ENCODE measurements at regions not wholly inside any gene's neighbourhood (a gene's known extent, or its start where the extent isn't known, plus 50 kb on each side); places are given as distances from the start of the nearest gene placed in this dataset.

DNA sequence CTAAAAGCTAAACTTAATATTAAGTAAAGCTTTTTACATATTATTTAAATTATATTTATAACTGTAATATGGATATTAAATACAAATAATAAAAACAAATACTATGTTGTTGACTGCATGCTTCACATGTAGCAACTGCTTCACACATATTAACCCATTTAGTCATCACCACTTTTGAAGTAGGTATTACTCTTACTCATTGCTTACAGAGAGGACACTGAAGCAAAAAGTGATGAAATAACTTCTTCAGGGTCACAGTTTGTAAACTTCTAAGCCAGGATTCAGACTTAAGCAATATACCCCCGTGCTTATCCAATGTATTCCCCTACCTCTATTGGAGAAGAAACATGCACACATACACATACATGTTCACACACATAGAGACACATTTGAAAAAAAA lies 166.6 kb downstream of the DKK2 start:
- Mint-ChIP-seq H3K4me1 (ENCODE audit: low read depth) (no peaks in the 10 kb centered on the region), H3K36me3 (ENCODE audit: insufficient read depth) (no peaks in the 10 kb centered on the region), H3K4me3 (no peak overlapping the region), H3K27me3 (ENCODE audit: low read depth) (no peaks in the 10 kb centered on the region), H3K9me3 (no peaks in the 10 kb centered on the region)
- DNase-seq (no peak), ATAC-seq (no peak)

DNA sequence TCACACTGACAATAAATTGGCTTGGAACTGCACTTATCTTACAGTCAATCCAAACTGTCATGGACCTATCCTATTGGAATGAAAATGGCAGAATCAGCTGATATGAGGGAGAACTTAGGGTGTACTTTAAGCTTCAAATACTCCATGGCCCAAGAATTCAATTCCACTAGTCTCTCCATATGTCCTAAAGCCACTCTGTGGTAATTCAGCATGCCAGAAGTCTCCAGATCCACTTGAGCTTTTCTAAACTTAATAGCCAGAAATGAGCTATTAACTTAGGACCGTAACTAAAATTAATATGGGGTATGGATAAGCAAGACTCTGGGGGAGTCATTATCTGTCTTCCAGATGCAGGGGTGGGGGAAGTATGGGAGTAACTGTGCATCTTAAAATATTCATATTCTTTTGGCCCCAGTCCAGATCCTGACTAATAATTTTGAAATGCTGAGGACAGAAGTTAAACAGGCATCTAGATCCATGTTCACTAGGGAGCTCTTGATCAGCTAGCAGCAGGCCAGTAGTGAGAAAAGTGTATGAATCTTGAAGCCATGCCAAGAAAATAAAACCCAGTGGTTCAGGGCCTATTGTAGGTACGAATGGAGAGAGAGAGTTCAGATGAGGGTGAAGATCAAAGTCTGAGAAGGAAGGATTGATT lies 167.6 kb downstream of the DKK2 start:
- ATAC-seq (no peak), DNase-seq (no peak)
- Mint-ChIP-seq H3K27me3 (ENCODE audit: low read depth) (no peaks in the 10 kb centered on the region), H3K36me3 (ENCODE audit: insufficient read depth) (no peaks in the 10 kb centered on the region), H3K4me3 (no peak overlapping the region), H3K9me3 (no peaks in the 10 kb centered on the region), H3K4me1 (ENCODE audit: low read depth) (no peaks in the 10 kb centered on the region)

DNA sequence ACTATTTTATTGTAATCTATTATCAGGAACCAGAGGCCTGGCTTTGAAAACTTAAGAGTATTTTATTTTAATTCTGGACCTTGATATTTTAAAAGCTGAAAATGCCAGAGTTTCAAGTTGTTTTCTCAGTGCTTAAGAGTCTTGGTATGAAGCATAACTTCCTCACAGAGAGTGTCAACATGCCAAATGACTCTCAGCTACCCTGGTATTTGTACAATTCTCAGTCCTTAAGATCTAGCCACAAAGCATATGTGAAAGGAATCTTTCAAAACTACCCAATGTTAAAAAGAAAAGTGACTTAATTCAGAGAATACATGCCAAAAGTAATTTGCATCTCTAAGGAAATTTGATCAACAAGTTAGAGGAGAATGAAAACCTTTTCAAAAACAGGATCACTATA lies 171.9 kb downstream of the DKK2 start:
- Mint-ChIP-seq H3K9me3 (no peaks in the 10 kb centered on the region), H3K4me1 (ENCODE audit: low read depth) (no peaks in the 10 kb centered on the region), H3K27me3 (ENCODE audit: low read depth) (no peaks in the 10 kb centered on the region), H3K4me3 (no peak overlapping the region), H3K36me3 (ENCODE audit: insufficient read depth) (no peaks in the 10 kb centered on the region)
- ATAC-seq = no peak
- no peak for DNase-seq

DNA sequence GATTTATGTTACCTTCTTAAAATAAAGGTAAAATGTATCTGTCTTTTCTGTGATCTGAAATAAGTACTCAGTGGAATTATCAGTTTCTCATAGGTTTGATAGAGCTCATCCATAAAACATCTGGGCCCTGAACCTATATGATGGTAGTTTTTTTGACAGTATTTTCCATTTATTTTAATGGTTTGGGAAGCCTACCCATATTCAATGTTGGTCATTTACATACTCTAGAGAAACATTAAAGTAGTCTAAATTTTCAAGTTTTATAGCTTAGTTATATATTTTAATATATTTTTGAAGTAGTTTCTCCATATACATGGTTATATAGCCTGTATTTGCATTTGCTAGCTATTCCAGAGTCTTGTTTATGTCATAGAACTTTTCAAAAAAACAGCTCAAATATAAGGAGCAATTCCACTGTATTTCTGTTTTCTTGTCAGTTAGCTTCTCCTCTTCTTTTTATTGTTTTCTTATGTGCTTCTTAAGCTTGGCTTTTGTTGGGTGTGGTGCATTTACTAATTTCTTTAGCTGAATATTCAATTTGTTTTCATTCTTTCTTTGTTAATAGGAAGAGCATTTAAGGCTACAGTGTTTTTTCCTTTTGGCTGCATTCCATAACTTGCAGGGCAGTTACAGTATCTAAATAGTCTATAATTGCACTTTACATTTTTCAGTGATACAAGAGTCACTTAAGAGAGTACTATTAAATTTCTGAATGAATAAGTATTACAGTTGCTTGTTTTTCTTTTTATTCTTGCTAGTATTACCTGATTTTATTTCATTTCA lies 181.4 kb downstream of the DKK2 start:
- peaks cover 6% of the 10 kb centered on the region for H3K9me3 Mint-ChIP-seq
- H3K27me3 Mint-ChIP-seq (ENCODE audit: low read depth) = no peaks in the 10 kb centered on the region
- H3K4me1 Mint-ChIP-seq (ENCODE audit: low read depth) = no peaks in the 10 kb centered on the region
- DNase-seq = no peak
- H3K36me3 Mint-ChIP-seq (ENCODE audit: insufficient read depth) = no peaks in the 10 kb centered on the region
- no peak for ATAC-seq
- no peak overlapping the region for H3K4me3 Mint-ChIP-seq

DNA sequence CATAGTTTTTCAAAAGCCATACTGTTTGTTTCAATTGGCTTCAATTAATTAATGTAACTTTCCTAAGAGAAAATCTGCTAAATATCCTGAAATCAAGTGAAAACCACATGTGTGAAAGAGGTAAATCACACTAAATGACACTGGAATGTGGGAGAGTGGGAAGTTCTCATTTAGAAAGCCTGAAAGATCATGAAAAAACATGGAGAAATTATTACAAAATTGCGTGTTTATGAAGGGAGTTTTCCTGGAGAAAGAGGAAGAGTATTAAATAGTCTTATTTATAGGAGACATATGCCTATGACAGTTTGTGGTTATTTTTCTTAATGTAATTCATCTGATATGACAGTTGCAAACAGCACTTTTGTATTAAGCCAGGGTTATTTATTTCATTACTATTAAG lies 183.7 kb downstream of the DKK2 start:
- Mint-ChIP-seq H3K9me3 (peaks cover 8% of the 10 kb centered on the region), H3K4me1 (ENCODE audit: low read depth) (no peaks in the 10 kb centered on the region), H3K4me3 (no peak overlapping the region), H3K27me3 (ENCODE audit: low read depth) (no peaks in the 10 kb centered on the region), H3K36me3 (ENCODE audit: insufficient read depth) (no peaks in the 10 kb centered on the region)
- ATAC-seq = no peak
- no peak for DNase-seq

DNA sequence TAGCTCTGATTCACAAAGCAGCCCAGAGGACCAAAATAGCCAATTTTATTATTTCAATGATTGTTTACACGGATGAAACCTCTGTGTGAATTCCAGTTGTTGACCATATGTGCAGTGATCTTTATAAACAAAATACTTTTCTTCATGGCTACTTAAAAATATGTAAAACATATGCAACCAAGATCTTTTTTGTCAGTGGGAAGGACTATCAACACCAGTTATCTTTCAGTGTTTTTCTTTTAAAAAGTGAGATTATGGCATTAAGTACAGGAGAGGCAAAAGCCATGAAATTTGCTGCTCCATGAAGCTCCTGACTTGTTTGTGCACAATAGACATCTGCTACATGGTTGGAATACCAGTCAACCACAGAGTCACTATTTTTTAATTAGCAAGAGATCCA lies 184.4 kb downstream of the DKK2 start:
- H3K27me3 Mint-ChIP-seq (ENCODE audit: low read depth) = no peaks in the 10 kb centered on the region
- no peak overlapping the region for H3K4me3 Mint-ChIP-seq
- H3K36me3 Mint-ChIP-seq (ENCODE audit: insufficient read depth) = no peaks in the 10 kb centered on the region
- DNase-seq (no peak), ATAC-seq (no peak)
- H3K4me1 Mint-ChIP-seq (ENCODE audit: low read depth) = no peaks in the 10 kb centered on the region
- peaks cover 8% of the 10 kb centered on the region for H3K9me3 Mint-ChIP-seq

DNA sequence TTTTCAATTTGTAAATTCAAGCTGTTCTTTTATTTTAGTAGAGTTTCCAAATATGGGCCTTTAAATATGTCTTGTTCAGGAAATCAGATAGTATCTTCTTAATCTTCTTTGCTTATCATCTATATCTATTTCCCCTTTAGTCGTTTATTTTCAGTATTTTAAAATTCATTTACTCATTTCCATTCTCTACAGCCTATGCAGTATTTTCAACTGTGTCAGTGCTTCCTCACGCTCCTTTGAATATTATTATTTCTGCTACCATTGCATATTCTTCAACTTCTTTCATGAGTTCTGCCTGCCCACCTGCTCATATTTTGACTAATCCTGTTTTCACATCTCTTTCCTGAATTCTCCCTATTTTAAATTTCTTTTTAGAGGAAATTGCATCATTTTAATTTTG lies 185.4 kb downstream of the DKK2 start:
- Mint-ChIP-seq H3K36me3 (ENCODE audit: insufficient read depth) (no peaks in the 10 kb centered on the region), H3K27me3 (ENCODE audit: low read depth) (no peaks in the 10 kb centered on the region)

DNA sequence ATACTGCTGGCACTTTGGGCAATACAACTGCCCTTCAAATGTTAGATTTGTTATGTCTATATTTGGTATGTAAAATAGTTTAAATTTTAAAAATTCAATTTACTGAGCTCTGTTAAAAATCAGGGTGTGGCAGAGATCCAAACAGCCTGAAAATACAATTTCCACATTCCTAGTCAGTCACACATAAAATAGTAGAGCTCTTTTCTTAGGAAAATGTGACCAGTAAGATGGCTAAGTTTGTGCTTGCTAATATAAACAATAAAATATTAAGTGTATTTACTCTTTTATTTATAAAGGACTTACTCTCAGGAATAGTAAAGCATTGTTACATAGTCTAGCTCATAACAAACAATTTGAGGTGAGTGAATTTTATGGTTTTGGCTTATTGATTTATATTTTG lies 200.2 kb downstream of the DKK2 start:
- Mint-ChIP-seq H3K36me3 (ENCODE audit: insufficient read depth) (no peaks in the 10 kb centered on the region), H3K9me3 (peaks cover 9% of the 10 kb centered on the region), H3K4me3 (no peak overlapping the region), H3K27me3 (ENCODE audit: low read depth) (no peaks in the 10 kb centered on the region), H3K4me1 (ENCODE audit: low read depth) (no peaks in the 10 kb centered on the region)
- ATAC-seq (no peak), DNase-seq (no peak)

More for the DNA sequence above, 185.4 kb downstream of the DKK2 start:
- H3K4me1 Mint-ChIP-seq (ENCODE audit: low read depth) = no peaks in the 10 kb centered on the region
- DNase-seq (no peak), ATAC-seq (no peak)
- H3K9me3 Mint-ChIP-seq = peaks cover 8% of the 10 kb centered on the region
- H3K4me3 Mint-ChIP-seq = no peak overlapping the region

DNA sequence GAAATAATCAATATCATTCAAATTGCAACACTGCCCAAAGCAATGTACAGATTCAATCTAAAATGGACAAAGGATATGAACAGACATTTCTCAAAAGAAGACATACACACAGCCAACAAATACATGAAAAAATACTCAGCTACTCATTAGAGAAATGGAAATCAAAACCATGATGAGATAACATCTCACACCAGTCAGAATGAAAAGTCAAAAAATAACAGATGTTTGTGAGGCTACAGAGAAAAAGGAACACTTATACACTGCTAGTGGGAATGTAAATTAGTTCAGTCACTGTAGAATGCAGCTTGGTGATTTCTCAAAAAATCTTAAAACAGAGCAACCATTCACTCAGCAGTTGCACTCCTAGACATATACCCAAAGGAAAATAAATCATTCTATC lies 205.2 kb downstream of the DKK2 start:
- no peak for DNase-seq
- Mint-ChIP-seq H3K4me3 (no peak overlapping the region), H3K9me3 (peaks cover 12% of the 10 kb centered on the region), H3K27me3 (ENCODE audit: low read depth) (no peaks in the 10 kb centered on the region), H3K4me1 (ENCODE audit: low read depth) (no peaks in the 10 kb centered on the region), H3K36me3 (ENCODE audit: insufficient read depth) (no peaks in the 10 kb centered on the region)
- no peak for ATAC-seq

DNA sequence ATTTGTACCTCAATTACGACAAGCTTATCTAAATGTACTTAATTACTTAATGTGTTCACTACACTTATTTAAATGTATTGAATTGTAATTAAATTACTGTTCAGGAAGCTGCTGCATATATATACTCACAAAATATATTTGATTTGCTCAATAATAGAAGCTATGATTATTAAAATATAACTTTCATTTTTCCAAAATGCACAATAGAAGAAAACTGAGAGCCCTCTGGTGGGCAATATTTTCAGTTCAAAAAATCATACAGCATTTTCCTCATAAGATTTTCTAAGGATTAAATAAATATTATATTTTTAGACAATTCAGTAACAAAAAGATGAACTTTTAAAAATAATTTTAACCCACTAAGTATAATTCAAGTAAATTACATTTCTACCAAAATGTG lies 217.3 kb downstream of the DKK2 start:
- ATAC-seq (no peak), DNase-seq (no peak)
- H3K36me3 Mint-ChIP-seq (ENCODE audit: insufficient read depth) = no peaks in the 10 kb centered on the region
- no peaks in the 10 kb centered on the region for H3K4me1 Mint-ChIP-seq (ENCODE audit: low read depth)
- no peaks in the 10 kb centered on the region for H3K27me3 Mint-ChIP-seq (ENCODE audit: low read depth)
- H3K9me3 Mint-ChIP-seq = no peaks in the 10 kb centered on the region
- no peak overlapping the region for H3K4me3 Mint-ChIP-seq

DNA sequence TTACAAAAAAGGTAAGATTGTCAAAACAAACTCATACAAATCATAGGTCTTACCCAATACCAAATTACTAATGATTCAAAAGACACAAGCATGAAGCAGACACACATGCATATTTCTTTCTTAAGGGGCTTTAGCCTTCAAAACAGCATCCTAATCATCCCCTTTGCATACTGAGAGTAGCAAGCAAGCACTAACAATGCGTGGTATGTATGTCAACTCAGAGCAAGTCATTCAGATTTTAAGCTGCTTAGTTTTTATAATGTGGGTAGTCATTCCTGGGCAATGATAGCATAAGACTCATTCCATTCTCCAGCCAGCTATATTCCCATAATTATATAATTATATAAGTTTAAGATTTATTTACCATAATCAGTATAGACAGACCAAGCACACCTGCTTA lies 219.6 kb downstream of the DKK2 start:
- Mint-ChIP-seq H3K27me3 (ENCODE audit: low read depth) (no peaks in the 10 kb centered on the region), H3K36me3 (ENCODE audit: insufficient read depth) (no peaks in the 10 kb centered on the region), H3K9me3 (no peaks in the 10 kb centered on the region), H3K4me3 (no peak overlapping the region), H3K4me1 (ENCODE audit: low read depth) (no peaks in the 10 kb centered on the region)
- ATAC-seq (no peak), DNase-seq (no peak)

DNA sequence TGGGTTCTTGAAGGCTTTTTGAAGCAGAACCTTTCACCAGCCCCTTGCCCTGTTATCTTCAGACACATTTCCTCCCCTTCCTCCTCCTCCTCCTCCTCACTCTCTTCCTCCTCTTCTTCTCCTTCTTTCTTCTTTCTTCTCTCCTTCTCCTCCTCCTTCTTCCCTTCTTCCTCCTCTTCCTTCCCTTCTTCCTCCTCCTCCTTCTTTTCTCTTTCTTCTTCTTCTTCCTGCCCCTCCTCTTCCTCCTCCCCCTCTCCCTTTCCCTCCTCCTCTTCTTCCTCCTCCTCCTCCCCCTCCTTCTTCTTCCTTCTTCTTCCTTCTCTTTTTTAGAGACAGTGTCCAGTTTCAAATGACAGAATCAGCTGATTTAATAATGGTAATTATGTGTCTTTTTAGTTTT lies 226.0 kb downstream of the DKK2 start:
- Mint-ChIP-seq H3K36me3 (ENCODE audit: insufficient read depth) (no peaks in the 10 kb centered on the region), H3K27me3 (ENCODE audit: low read depth) (no peaks in the 10 kb centered on the region), H3K4me1 (ENCODE audit: low read depth) (no peaks in the 10 kb centered on the region), H3K4me3 (no peak overlapping the region), H3K9me3 (no peaks in the 10 kb centered on the region)
- ATAC-seq (no peak), DNase-seq (no peak)

DNA sequence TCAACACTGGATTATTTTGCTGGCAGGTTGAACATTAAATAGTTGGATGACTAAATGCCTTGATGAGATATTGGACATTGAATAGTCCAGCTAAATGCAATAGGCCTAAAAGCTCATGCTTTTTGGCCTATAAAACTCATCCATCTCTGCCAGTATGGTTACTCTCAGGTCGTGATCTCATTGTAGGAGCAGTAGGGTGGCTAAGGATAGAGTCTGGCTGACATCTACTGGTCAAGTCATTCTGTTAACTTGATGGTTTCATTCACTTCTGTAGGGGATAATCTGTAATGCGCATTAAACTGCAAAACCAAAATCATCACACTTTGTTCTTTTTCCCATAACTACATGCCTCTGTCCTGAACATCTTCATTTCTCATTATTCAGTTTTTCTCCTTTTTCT lies 227.0 kb downstream of the DKK2 start:
- no peaks in the 10 kb centered on the region for H3K4me1 Mint-ChIP-seq (ENCODE audit: low read depth)
- ATAC-seq = no peak

DNA sequence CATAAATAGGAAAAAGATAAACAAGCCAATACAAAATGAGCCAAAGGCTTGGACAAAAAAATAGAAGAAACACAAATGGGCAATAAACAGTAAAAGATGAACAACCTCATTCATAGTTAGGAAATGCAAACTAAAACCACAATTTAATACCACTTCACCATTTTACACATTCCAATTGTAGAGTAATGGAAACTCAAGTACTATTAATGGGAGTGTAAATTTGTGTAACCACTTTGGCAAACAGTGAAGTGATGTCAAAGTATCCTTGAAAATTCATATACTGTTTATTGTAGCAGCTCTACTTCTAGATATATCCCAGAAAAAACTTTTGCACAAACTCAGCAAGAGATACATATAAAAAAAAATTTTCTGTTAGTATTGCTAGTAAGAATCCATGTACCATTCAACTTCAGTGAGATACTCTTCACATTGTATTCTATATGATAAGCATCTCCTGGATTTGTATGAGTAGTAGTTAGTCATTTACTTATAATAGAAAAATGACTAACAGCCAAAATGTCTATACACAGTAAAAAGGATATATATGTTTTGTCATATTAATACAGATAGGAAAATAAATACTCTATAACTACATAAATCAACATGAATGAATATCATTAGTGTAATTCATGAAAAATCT lies 229.8 kb downstream of the DKK2 start:
- H3K4me3 Mint-ChIP-seq = no peak overlapping the region

More for the DNA sequence above, 227.0 kb downstream of the DKK2 start:
- no peak overlapping the region for H3K4me3 Mint-ChIP-seq
- H3K27me3 Mint-ChIP-seq (ENCODE audit: low read depth) = no peaks in the 10 kb centered on the region
- no peaks in the 10 kb centered on the region for H3K9me3 Mint-ChIP-seq
- no peak for DNase-seq
- no peaks in the 10 kb centered on the region for H3K36me3 Mint-ChIP-seq (ENCODE audit: insufficient read depth)

DNA sequence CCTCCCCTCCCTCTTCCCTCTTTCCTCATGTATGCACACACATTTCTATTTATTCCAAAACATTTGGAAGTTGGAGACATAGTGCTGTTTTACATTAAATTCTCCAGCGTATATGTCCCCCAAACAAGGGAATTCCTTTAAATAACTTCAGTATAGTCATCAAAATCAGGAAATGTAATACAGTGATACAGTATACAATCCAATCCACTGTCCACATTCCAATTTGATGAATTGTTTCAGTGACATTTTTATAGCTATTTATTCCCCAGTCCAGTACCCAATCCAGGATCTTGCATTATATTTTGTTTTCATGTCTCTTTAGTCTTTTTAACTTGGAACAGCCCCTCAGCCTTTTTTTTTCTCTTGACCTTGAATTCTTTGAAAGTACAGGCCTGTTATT lies 233.0 kb downstream of the DKK2 start:
- DNase-seq = no peak
- no peaks in the 10 kb centered on the region for H3K4me1 Mint-ChIP-seq (ENCODE audit: low read depth)
- ATAC-seq = no peak
- H3K4me3 Mint-ChIP-seq = no peak overlapping the region
- H3K9me3 Mint-ChIP-seq = no peaks in the 10 kb centered on the region
- H3K36me3 Mint-ChIP-seq (ENCODE audit: insufficient read depth) = no peaks in the 10 kb centered on the region
- no peaks in the 10 kb centered on the region for H3K27me3 Mint-ChIP-seq (ENCODE audit: low read depth)

More for the DNA sequence above, 229.8 kb downstream of the DKK2 start:
- DNase-seq (no peak), ATAC-seq (no peak)
- H3K4me1 Mint-ChIP-seq (ENCODE audit: low read depth) = no peaks in the 10 kb centered on the region
- no peaks in the 10 kb centered on the region for H3K36me3 Mint-ChIP-seq (ENCODE audit: insufficient read depth)
- H3K9me3 Mint-ChIP-seq = no peaks in the 10 kb centered on the region
- H3K27me3 Mint-ChIP-seq (ENCODE audit: low read depth) = no peaks in the 10 kb centered on the region
